HCT116 (cell line): ENCODE measurements at regions not wholly inside any gene's neighbourhood (a gene's known extent, or its start where the extent isn't known, plus 50 kb on each side); places are given as distances from the start of the nearest gene placed in this dataset.

Source experiments
- CEBPB ChIP-seq: IDR thresholded peaks from 2 replicates; pipeline ENCODE4 v1.6.1; 2012; ENCODE audit warnings: low read depth
- CTCF ChIP-seq, 3 experiments: fragments of 200-600 bp in 1 of 3; sonication (generic) in 1 of 3; IDR thresholded peaks in 2 of 3; conservative IDR thresholded peaks in 1 of 3; 2 replicates each; pipeline ENCODE4 v1.5.1; 2012 to 2017; ENCODE audit warnings: low read depth in 2 of 3, low read length in 2 of 3, antibody characterized with exemption in 1 of 3, borderline replicate concordance in 1 of 3, control low read depth in 1 of 3, mild to moderate bottlenecking in 1 of 3, mixed read lengths in 1 of 3, mixed run types in 1 of 3, moderate library complexity in 1 of 3; ENCODE audit not compliant: insufficient read depth in 1 of 3
- EGR1 ChIP-seq: IDR thresholded peaks from 2 replicates; pipeline ENCODE4 v1.6.1; 2012; ENCODE audit warnings: low read depth
- EZH2 ChIP-seq: fragments of 200-600 bp; sonication (generic); IDR thresholded peaks from 2 replicates; pipeline ENCODE4 v1.6.1; 2017; ENCODE audit warnings: antibody characterized with exemption, mixed run types
- RAD21 ChIP-seq: IDR thresholded peaks from 2 replicates; pipeline ENCODE4 v1.6.1; 2012; ENCODE audit warnings: low read depth, mild to moderate bottlenecking

- TF ChIP-seq CTCF (IDR thresholded peaks at IDR 0.05 in 2 of 3, conservative IDR thresholded peaks at IDR 0.05 in 1 of 3; ENCODE audit: borderline replicate concordance in 1 of 3, insufficient read depth in 1 of 3, low read depth in 2 of 3, low read length in 2 of 3) = no peak
- TF ChIP-seq EZH2 = no peak
- no peak for TF ChIP-seq CEBPB
- no peak for TF ChIP-seq RAD21
- no peak for TF ChIP-seq EGR1
Measured at GRCh38 chr17:5892921-5893675, 177.1 kb upstream of the WSCD1 start.
